Neural progenitor cell (in vitro differentiated cells): ENCODE measurements at regions not wholly inside any gene's neighbourhood (a gene's known extent, or its start where the extent isn't known, plus 50 kb on each side); places are given as distances from the start of the nearest gene placed in this dataset.

Source experiments
- DNase-seq: peaks from one replicate; pipeline ENCODE4 v3.0.0-alpha.2; 2016; ENCODE audit warnings: low spot score
- H2AFZ ChIP-seq: fragments of 200-600 bp; sonication (generic); replicated peaks from 2 replicates; pipeline ENCODE4 v1.6.1; 2016; ENCODE audit warnings: antibody characterized with exemption
- H3F3A ChIP-seq: fragments of 200-600 bp; sonication (generic); 2 replicates; pipeline ENCODE4 v1.6.1; 2016; ENCODE audit warnings: antibody characterized with exemption, low read depth
- H3K27ac ChIP-seq: fragments of 200-600 bp; sonication (generic); 2 replicates; pipeline ENCODE4 v1.5.1; 2016; ENCODE audit warnings: mild to moderate bottlenecking
- H3K27me3 ChIP-seq: fragments of 200-600 bp; sonication (generic); 2 replicates; pipeline ENCODE4 v1.6.1; 2016; ENCODE audit warnings: mild to moderate bottlenecking, moderate library complexity
- H3K36me3 ChIP-seq: fragments of 200-600 bp; sonication (generic); 2 replicates; pipeline ENCODE4 v1.5.1; 2016
- H3K4me1 ChIP-seq: fragments of 200-600 bp; sonication (generic); 2 replicates; pipeline ENCODE4 v1.6.1; 2016; ENCODE audit warnings: mixed run types
- H3K4me2 ChIP-seq: fragments of 200-600 bp; sonication (generic); 2 replicates; pipeline ENCODE4 v1.6.1; 2016
- H3K4me3 ChIP-seq: fragments of 200-600 bp; sonication (generic); 2 replicates; pipeline ENCODE4 v1.5.1; 2016
- H3K79me2 ChIP-seq: fragments of 200-600 bp; sonication (generic); 2 replicates; pipeline ENCODE4 v1.6.1; 2016; ENCODE audit warnings: low read depth
- H3K9ac ChIP-seq: fragments of 200-600 bp; sonication (generic); 2 replicates; pipeline ENCODE4 v1.6.1; 2016
- H3K9me3 ChIP-seq: fragments of 200-600 bp; sonication (generic); 2 replicates; pipeline ENCODE4 v1.5.1; 2016; ENCODE audit warnings: low read depth
- H4K20me1 ChIP-seq: fragments of 200-600 bp; sonication (generic); 2 replicates; pipeline ENCODE4 v1.6.1; 2016; ENCODE audit warnings: low read depth
- H3K27ac Mint-ChIP-seq: 3 replicates; pipeline ENCODE4 v1.8.0; 2021; ENCODE audit warnings: mixed read lengths
- H3K27me3 Mint-ChIP-seq: 2 replicates; pipeline ENCODE4 v1.8.0; 2022; ENCODE audit warnings: low read depth, mild to moderate bottlenecking, inconsistent platforms, moderate library complexity, mixed read lengths; ENCODE audit not compliant: insufficient read depth
- H3K36me3 Mint-ChIP-seq: 3 replicates; pipeline ENCODE4 v1.8.0; 2021; ENCODE audit warnings: mixed read lengths
- H3K4me1 Mint-ChIP-seq: 3 replicates; pipeline ENCODE4 v1.8.0; 2021; ENCODE audit warnings: mixed read lengths
- H3K4me3 Mint-ChIP-seq: 3 replicates; pipeline ENCODE4 v1.8.0; 2021; ENCODE audit warnings: mild to moderate bottlenecking, moderate library complexity, mixed read lengths
- H3K9me3 Mint-ChIP-seq: 3 replicates; pipeline ENCODE4 v1.8.0; 2020; ENCODE audit warnings: mixed read lengths
- EZH2 ChIP-seq: fragments of 200-600 bp; sonication (generic); IDR thresholded peaks from 2 replicates; pipeline ENCODE4 v1.6.1; 2017; ENCODE audit warnings: antibody characterized with exemption, mild to moderate bottlenecking, moderate library complexity
- EZH2phosphoT487 ChIP-seq: fragments of 200-600 bp; sonication (generic); IDR thresholded peaks from 2 replicates; pipeline ENCODE4 v1.6.1; 2017; ENCODE audit warnings: antibody characterized with exemption
- TF ChIP-seq, protein P1 (sequence below): fragments of 200-600 bp; sonication (generic); IDR thresholded peaks from 2 replicates; pipeline ENCODE4 v1.5.1; 2017; ENCODE audit warnings: antibody characterized with exemption, mild to moderate bottlenecking

DNA sequence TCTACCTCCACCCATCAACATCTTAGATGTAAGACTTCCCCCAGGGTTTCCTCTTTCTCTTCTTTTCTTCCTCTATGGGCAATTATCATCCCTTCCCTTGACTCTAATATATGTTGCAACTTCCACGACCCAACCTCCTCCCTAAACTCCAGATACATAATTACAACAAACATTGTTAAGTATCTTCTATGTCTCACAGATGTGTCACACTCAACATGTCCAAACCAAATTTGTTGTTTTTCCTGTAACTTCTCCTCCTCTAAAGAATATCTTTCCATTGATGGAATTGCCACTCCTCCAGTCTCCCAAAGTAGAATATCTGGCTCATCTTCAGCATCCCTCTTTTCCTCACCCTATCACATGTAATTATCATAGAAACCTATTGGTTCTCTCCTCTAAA is 314.2 kb downstream of the RWDD3 start:
- no peaks in the 10 kb centered on the region for H3K27me3 ChIP-seq
- no peaks in the 10 kb centered on the region for H3K4me1 Mint-ChIP-seq
- no peaks in the 10 kb centered on the region for H4K20me1 ChIP-seq
- H3K9me3 Mint-ChIP-seq: no peaks in the 10 kb centered on the region
- no peak for DNase-seq
- H3K27ac Mint-ChIP-seq: no peak overlapping the region
- no peak overlapping the region for H2AFZ ChIP-seq
- H3K9me3 ChIP-seq: no peaks in the 10 kb centered on the region
- no peak overlapping the region for H3K4me2 ChIP-seq
- no peaks in the 10 kb centered on the region for H3F3A ChIP-seq
- no peaks in the 10 kb centered on the region for H3K27me3 Mint-ChIP-seq
- TF ChIP-seq, protein P1, sequence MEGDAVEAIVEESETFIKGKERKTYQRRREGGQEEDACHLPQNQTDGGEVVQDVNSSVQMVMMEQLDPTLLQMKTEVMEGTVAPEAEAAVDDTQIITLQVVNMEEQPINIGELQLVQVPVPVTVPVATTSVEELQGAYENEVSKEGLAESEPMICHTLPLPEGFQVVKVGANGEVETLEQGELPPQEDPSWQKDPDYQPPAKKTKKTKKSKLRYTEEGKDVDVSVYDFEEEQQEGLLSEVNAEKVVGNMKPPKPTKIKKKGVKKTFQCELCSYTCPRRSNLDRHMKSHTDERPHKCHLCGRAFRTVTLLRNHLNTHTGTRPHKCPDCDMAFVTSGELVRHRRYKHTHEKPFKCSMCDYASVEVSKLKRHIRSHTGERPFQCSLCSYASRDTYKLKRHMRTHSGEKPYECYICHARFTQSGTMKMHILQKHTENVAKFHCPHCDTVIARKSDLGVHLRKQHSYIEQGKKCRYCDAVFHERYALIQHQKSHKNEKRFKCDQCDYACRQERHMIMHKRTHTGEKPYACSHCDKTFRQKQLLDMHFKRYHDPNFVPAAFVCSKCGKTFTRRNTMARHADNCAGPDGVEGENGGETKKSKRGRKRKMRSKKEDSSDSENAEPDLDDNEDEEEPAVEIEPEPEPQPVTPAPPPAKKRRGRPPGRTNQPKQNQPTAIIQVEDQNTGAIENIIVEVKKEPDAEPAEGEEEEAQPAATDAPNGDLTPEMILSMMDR: no peak
- TF ChIP-seq EZH2: no peak
- no peak for TF ChIP-seq EZH2phosphoT487
- no peaks in the 10 kb centered on the region for H3K79me2 ChIP-seq
- no peak overlapping the region for H3K4me3 ChIP-seq
- no peak overlapping the region for H3K27ac ChIP-seq
- no peak overlapping the region for H3K9ac ChIP-seq
- H3K4me1 ChIP-seq: no peaks in the 10 kb centered on the region
- no peaks in the 10 kb centered on the region for H3K36me3 ChIP-seq
- H3K4me3 Mint-ChIP-seq: no peak overlapping the region
- no peaks in the 10 kb centered on the region for H3K36me3 Mint-ChIP-seq

GRCh38 chr1:95551201-95551600 is 317.2 kb downstream of the RWDD3 start:
- no peaks in the 10 kb centered on the region for H3K27me3 ChIP-seq
- H3K36me3 Mint-ChIP-seq: no peaks in the 10 kb centered on the region

DNA sequence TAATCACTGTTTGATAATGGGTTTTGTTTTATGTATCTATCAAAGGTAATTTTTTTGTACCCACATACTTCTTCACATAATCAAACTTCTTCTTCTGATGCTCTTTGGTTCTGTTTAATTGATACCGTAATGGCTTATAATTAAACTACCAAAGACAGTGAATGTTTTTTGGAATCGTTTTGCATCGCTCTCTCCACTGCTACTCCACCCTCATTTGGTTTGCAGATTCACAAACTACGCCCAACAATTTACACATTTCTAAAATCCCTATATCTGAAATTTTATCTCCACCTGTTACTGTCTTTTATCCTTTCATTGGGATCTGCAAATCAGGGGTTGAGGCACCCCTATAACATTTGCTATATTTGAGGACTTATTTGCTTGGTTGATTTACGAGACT is 319.6 kb downstream of the RWDD3 start:
- Histone ChIP-seq H3K9me3 (no peaks in the 10 kb centered on the region), H3K79me2 (no peaks in the 10 kb centered on the region), H4K20me1 (no peaks in the 10 kb centered on the region), H3F3A (no peaks in the 10 kb centered on the region), H3K36me3 (no peaks in the 10 kb centered on the region), H3K4me3 (no peak overlapping the region), H3K9ac (no peak overlapping the region), H3K27ac (no peak overlapping the region), H3K4me1 (no peaks in the 10 kb centered on the region), H2AFZ (no peak overlapping the region), H3K4me2 (no peak overlapping the region), H3K27me3 (no peaks in the 10 kb centered on the region)
- Mint-ChIP-seq H3K4me1 (no peaks in the 10 kb centered on the region), H3K36me3 (peaks cover 4% of the 10 kb centered on the region), H3K27me3 (peaks cover 7% of the 10 kb centered on the region), H3K27ac (no peak overlapping the region), H3K9me3 (peaks cover 12% of the 10 kb centered on the region), H3K4me3 (no peak overlapping the region)
- TF ChIP-seq EZH2 (no peak), EZH2phosphoT487 (no peak)
- TF ChIP-seq, protein P1: no peak
- no peak for DNase-seq

More at GRCh38 chr1:95551201-95551600, 317.2 kb downstream of the RWDD3 start:
- H3K27ac ChIP-seq: no peak overlapping the region
- DNase-seq: no peak
- no peaks in the 10 kb centered on the region for H3K4me1 ChIP-seq
- no peak overlapping the region for H3K4me2 ChIP-seq
- Mint-ChIP-seq H3K27me3 (peaks cover under 1% of the 10 kb centered on the region), H3K27ac (no peak overlapping the region), H3K9me3 (peaks cover 2% of the 10 kb centered on the region), H3K4me3 (no peak overlapping the region), H3K4me1 (no peaks in the 10 kb centered on the region)
- H3K36me3 ChIP-seq: no peaks in the 10 kb centered on the region
- H3K79me2 ChIP-seq: no peaks in the 10 kb centered on the region
- no peak overlapping the region for H2AFZ ChIP-seq
- no peaks in the 10 kb centered on the region for H4K20me1 ChIP-seq
- H3K4me3 ChIP-seq: no peak overlapping the region
- TF ChIP-seq, protein P1: no peak
- TF ChIP-seq EZH2 (no peak), EZH2phosphoT487 (no peak)
- H3F3A ChIP-seq: no peaks in the 10 kb centered on the region
- no peak overlapping the region for H3K9ac ChIP-seq
- H3K9me3 ChIP-seq: no peaks in the 10 kb centered on the region
